Neural cell (in vitro differentiated cells): ENCODE measurements at regions not wholly inside any gene's neighbourhood (a gene's known extent, or its start where the extent isn't known, plus 50 kb on each side); places are given as distances from the start of the nearest gene placed in this dataset.
A peak's percentile ranks its signal among the peaks of the same experiment; 100 is the strongest.

ENCODE experiments used
- H2AFZ ChIP-seq: fragments of 200-600, 300-800 bp; sonication (generic), shearing (Covaris generic); 2 replicates; pipeline ENCODE4 v1.6.0; 2014; ENCODE audit warnings: low read depth, mild to moderate bottlenecking, antibody characterized with exemption, low read length, moderate library complexity
- H3F3A ChIP-seq: fragments of 200-600 bp; shearing (Covaris generic); 2 replicates; pipeline ENCODE4 v1.6.1; 2016; ENCODE audit warnings: mild to moderate bottlenecking, moderate library complexity, mixed read lengths, antibody characterized with exemption, low read length; ENCODE audit not compliant: insufficient read depth, poor library complexity, severe bottlenecking
- H3K27ac ChIP-seq: fragments of 200-600, 300-800 bp; sonication (generic), shearing (Covaris generic); 2 replicates; pipeline ENCODE4 v1.5.1; 2014; ENCODE audit warnings: mild to moderate bottlenecking, low read length, moderate library complexity
- H3K27me3 ChIP-seq: fragments of 300-800, 200-600 bp; sonication (generic), shearing (Covaris generic); 2 replicates; pipeline ENCODE4 v1.6.0; 2014; ENCODE audit warnings: mild to moderate bottlenecking, low read depth, low read length, moderate library complexity; ENCODE audit not compliant: insufficient read depth
- H3K36me3 ChIP-seq: fragments of 300-800, 200-600 bp; sonication (generic), shearing (Covaris generic); 2 replicates; pipeline ENCODE4 v1.5.1; 2014; ENCODE audit warnings: mild to moderate bottlenecking, antibody characterized with exemption, low read length, moderate library complexity; ENCODE audit not compliant: insufficient read depth
- H3K4me2 ChIP-seq: fragments of 300-800, 200-600 bp; sonication (generic), shearing (Covaris generic); 2 replicates; pipeline ENCODE4 v1.6.0; 2014; ENCODE audit warnings: mild to moderate bottlenecking, low read length
- H3K4me3 ChIP-seq: fragments of 300-800, 200-600 bp; sonication (generic), shearing (Covaris generic); 2 replicates; pipeline ENCODE4 v1.5.1; 2014; ENCODE audit warnings: mild to moderate bottlenecking, low read length, moderate library complexity
- H3K79me2 ChIP-seq: fragments of 200-600 bp; shearing (Covaris generic); replicated peaks from 2 replicates; pipeline ENCODE4 v1.6.0; 2014; ENCODE audit warnings: mild to moderate bottlenecking, low read length, moderate library complexity; ENCODE audit not compliant: insufficient read depth
- H3K9ac ChIP-seq: fragments of 300-800, 200-600 bp; sonication (generic), shearing (Covaris generic); 2 replicates; pipeline ENCODE4 v1.6.1; 2016; ENCODE audit warnings: mild to moderate bottlenecking, low read length, mixed read lengths
- H3K9me2 ChIP-seq: fragments of 200-600 bp; shearing (Covaris generic); 2 replicates; pipeline ENCODE4 v1.6.1; 2016; ENCODE audit warnings: mild to moderate bottlenecking, low read length, mixed read lengths; ENCODE audit not compliant: insufficient read depth
- H3K9me3 ChIP-seq: fragments of 200-600, 300-800 bp; sonication (generic), shearing (Covaris generic); 2 replicates; pipeline ENCODE4 v1.6.1; 2016; ENCODE audit warnings: mild to moderate bottlenecking, mixed run types, low read length, moderate library complexity, mixed read lengths
- H4K20me1 ChIP-seq: fragments of 200-600 bp; shearing (Covaris generic); 2 replicates; pipeline ENCODE4 v1.6.1; 2016; ENCODE audit warnings: mild to moderate bottlenecking, mixed run types; ENCODE audit not compliant: insufficient read depth
- EP300 ChIP-seq: fragments of 450-650 bp; conservative IDR thresholded peaks from 2 replicates; pipeline ENCODE4 v1.6.1; 2014; ENCODE audit warnings: antibody characterized with exemption, mild to moderate bottlenecking, moderate library complexity; ENCODE audit not compliant: poor library complexity, severe bottlenecking
- EZH2 ChIP-seq: fragments of 200-600, 300-800 bp; shearing (Covaris generic), sonication (generic); IDR thresholded peaks from 2 replicates; pipeline ENCODE4 v1.6.1; 2014; ENCODE audit warnings: antibody characterized with exemption, low read length, borderline replicate concordance, mild to moderate bottlenecking; ENCODE audit not compliant: insufficient read depth, poor library complexity, severe bottlenecking
- POLR2AphosphoS5 ChIP-seq: IDR thresholded peaks from 2 replicates; pipeline ENCODE4 v1.6.1; 2012
- RAD21 ChIP-seq: fragments of 450-650 bp; conservative IDR thresholded peaks from 2 replicates; pipeline ENCODE4 v1.6.1; 2014; ENCODE audit warnings: antibody characterized with exemption, mild to moderate bottlenecking, moderate library complexity
- SMC3 ChIP-seq: fragments of 450-650 bp; conservative IDR thresholded peaks from 2 replicates; pipeline ENCODE4 v1.6.1; 2014; ENCODE audit warnings: antibody characterized with exemption, mild to moderate bottlenecking, moderate library complexity; ENCODE audit not compliant: poor library complexity
- TAF1 ChIP-seq: IDR thresholded peaks from 2 replicates; pipeline ENCODE4 v1.6.1; 2012; ENCODE audit warnings: low read depth
- TF ChIP-seq, protein P1 (sequence below): IDR thresholded peaks from 2 replicates; pipeline ENCODE4 v1.6.1; 2012; ENCODE audit warnings: borderline replicate concordance
- TF ChIP-seq, protein P2 (sequence below): fragments of 450-650 bp; IDR thresholded peaks from 2 replicates; pipeline ENCODE4 v1.5.1; 2014; ENCODE audit warnings: antibody characterized with exemption, mild to moderate bottlenecking, moderate library complexity; ENCODE audit not compliant: poor library complexity, severe bottlenecking

DNA sequence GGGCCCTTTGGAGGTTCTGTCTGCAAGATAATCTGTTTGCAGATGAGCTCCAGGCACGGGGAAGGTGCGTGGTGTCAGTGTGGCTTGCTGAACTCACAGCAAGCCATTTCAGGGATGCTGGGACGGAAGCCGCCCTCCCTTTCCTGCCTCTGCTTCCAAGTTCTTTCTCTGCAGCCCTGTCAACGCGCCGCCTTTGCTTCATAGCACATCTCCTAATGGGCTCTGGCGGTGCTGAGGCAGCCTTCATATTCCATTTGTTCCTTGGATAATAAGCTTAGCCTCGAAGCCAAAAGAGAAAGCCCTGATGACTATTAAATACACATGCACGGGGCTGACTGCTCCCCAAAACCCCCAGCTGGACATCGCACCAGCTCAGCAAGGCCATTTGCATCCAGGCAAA is 81.7 kb upstream of the TAF1B start:
- Histone ChIP-seq H2AFZ (peak overlapping the region; percentile 45), H3K4me2 (peak overlapping the region; percentile 25), H3K36me3 (no peaks in the 10 kb centered on the region), H3K27me3 (no peaks in the 10 kb centered on the region), H3K9ac (peak overlapping the region; percentile 47), H3K27ac (peak overlapping the region; percentile 79), H3F3A (no peaks in the 10 kb centered on the region), H3K4me3 (no peak overlapping the region), H3K79me2 (no peaks in the 10 kb centered on the region), H4K20me1 (no peaks in the 10 kb centered on the region), H3K9me3 (no peaks in the 10 kb centered on the region), H3K9me2 (no peaks in the 10 kb centered on the region)
- TF ChIP-seq, protein P1, sequence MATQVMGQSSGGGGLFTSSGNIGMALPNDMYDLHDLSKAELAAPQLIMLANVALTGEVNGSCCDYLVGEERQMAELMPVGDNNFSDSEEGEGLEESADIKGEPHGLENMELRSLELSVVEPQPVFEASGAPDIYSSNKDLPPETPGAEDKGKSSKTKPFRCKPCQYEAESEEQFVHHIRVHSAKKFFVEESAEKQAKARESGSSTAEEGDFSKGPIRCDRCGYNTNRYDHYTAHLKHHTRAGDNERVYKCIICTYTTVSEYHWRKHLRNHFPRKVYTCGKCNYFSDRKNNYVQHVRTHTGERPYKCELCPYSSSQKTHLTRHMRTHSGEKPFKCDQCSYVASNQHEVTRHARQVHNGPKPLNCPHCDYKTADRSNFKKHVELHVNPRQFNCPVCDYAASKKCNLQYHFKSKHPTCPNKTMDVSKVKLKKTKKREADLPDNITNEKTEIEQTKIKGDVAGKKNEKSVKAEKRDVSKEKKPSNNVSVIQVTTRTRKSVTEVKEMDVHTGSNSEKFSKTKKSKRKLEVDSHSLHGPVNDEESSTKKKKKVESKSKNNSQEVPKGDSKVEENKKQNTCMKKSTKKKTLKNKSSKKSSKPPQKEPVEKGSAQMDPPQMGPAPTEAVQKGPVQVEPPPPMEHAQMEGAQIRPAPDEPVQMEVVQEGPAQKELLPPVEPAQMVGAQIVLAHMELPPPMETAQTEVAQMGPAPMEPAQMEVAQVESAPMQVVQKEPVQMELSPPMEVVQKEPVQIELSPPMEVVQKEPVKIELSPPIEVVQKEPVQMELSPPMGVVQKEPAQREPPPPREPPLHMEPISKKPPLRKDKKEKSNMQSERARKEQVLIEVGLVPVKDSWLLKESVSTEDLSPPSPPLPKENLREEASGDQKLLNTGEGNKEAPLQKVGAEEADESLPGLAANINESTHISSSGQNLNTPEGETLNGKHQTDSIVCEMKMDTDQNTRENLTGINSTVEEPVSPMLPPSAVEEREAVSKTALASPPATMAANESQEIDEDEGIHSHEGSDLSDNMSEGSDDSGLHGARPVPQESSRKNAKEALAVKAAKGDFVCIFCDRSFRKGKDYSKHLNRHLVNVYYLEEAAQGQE, result peak; percentile 95
- TF ChIP-seq, protein P2, sequence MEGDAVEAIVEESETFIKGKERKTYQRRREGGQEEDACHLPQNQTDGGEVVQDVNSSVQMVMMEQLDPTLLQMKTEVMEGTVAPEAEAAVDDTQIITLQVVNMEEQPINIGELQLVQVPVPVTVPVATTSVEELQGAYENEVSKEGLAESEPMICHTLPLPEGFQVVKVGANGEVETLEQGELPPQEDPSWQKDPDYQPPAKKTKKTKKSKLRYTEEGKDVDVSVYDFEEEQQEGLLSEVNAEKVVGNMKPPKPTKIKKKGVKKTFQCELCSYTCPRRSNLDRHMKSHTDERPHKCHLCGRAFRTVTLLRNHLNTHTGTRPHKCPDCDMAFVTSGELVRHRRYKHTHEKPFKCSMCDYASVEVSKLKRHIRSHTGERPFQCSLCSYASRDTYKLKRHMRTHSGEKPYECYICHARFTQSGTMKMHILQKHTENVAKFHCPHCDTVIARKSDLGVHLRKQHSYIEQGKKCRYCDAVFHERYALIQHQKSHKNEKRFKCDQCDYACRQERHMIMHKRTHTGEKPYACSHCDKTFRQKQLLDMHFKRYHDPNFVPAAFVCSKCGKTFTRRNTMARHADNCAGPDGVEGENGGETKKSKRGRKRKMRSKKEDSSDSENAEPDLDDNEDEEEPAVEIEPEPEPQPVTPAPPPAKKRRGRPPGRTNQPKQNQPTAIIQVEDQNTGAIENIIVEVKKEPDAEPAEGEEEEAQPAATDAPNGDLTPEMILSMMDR, result no peak
- TF ChIP-seq POLR2AphosphoS5, result peak; percentile 22
- no peak for TF ChIP-seq TAF1
- TF ChIP-seq EZH2, result no peak

DNA sequence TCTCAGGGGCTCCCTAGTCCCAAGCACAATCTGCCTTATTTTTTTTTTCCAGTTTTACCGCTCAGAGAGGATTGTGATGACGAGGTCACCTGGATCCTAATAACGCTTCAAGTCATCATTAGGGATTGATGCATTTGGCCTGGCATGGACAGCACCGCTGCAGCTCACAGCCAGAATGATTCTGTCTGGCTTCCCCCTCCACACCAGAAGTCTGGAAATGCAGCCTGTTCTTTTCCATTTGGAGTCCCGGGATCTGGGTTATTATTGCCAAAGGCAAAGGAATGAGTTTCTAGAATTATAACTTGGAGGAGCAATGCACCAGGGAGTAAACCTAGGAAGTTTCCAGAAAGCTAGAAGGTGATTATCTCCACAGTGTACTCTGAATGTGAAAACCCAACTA is 81.1 kb upstream of the TAF1B start:
- H3K4me2 ChIP-seq, result no peak overlapping the region
- no peak for TF ChIP-seq POLR2AphosphoS5
- no peak for TF ChIP-seq TAF1
- TF ChIP-seq SMC3, result no peak
- no peak for TF ChIP-seq RAD21
- TF ChIP-seq EZH2, result no peak
- H3F3A ChIP-seq, result no peaks in the 10 kb centered on the region
- H3K36me3 ChIP-seq, result no peaks in the 10 kb centered on the region
- H4K20me1 ChIP-seq, result no peaks in the 10 kb centered on the region
- no peaks in the 10 kb centered on the region for H3K79me2 ChIP-seq
- H2AFZ ChIP-seq, result no peak overlapping the region
- peak overlapping the region; percentile 79 for H3K27ac ChIP-seq
- H3K4me3 ChIP-seq, result no peak overlapping the region
- no peaks in the 10 kb centered on the region for H3K9me3 ChIP-seq
- H3K9ac ChIP-seq, result peak overlapping the region; percentile 47
- no peaks in the 10 kb centered on the region for H3K27me3 ChIP-seq
- no peaks in the 10 kb centered on the region for H3K9me2 ChIP-seq

DNA sequence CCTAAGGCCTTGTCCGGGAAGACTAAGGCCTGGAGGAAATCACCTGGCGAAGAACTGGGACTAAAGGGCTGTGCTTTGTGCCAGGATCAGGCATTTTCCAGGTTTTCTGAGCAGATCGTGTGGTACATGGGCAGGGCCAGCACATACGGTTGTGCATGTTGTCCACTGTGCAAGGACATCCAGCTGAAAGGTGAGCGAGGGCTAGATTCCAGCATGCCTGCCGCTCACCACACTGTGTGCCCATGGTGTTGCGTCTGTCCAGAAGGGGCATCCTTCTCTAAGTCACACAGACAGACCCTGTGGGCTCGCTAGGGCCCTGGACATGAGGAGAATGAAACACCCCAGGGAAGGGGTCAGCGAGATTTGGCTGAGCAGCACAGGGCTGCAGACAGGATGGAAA is 80.3 kb upstream of the TAF1B start:
- Histone ChIP-seq H3K79me2 (no peaks in the 10 kb centered on the region), H3K4me2 (no peak overlapping the region), H3K27ac (no peak overlapping the region), H3F3A (no peaks in the 10 kb centered on the region), H3K4me3 (no peak overlapping the region), H3K9me3 (no peaks in the 10 kb centered on the region), H3K36me3 (no peaks in the 10 kb centered on the region), H3K9me2 (no peaks in the 10 kb centered on the region), H3K9ac (no peak overlapping the region), H3K27me3 (no peaks in the 10 kb centered on the region), H4K20me1 (no peaks in the 10 kb centered on the region), H2AFZ (no peak overlapping the region)
- TF ChIP-seq, protein P2, result peak; percentile 12
- TF ChIP-seq EP300, result no peak
